GM19099 (cell line): ENCODE measurements at regions not wholly inside any gene's neighbourhood (a gene's known extent, or its start where the extent isn't known, plus 50 kb on each side); places are given as distances from the start of the nearest gene placed in this dataset.

Experiments
- POLR2A ChIP-seq: IDR thresholded peaks from 3 replicates; pipeline ENCODE4 v1.6.1; 2011; ENCODE audit warnings: low read depth; ENCODE audit not compliant: insufficient read length; ENCODE audit errors: extremely low read depth

- no peak for TF ChIP-seq POLR2A
Measured at GRCh38 chr13:79896851-79897250, 415.9 kb downstream of the NDFIP2 start.

GRCh38 chr13:79895416-79895815 is 414.5 kb downstream of the NDFIP2 start:
- no peak for TF ChIP-seq POLR2A

GRCh38 chr13:79886601-79887000 is 405.6 kb downstream of the NDFIP2 start:
- no peak for TF ChIP-seq POLR2A

- no peak for TF ChIP-seq POLR2A
Measured at GRCh38 chr13:79884890-79885289, 403.9 kb downstream of the NDFIP2 start.

GRCh38 chr13:79883216-79883615 is 402.3 kb downstream of the NDFIP2 start:
- no peak for TF ChIP-seq POLR2A

GRCh38 chr13:79880818-79881217 is 399.9 kb downstream of the NDFIP2 start:
- TF ChIP-seq POLR2A = no peak

GRCh38 chr13:79874396-79875360 is 393.7 kb downstream of the NDFIP2 start:
- TF ChIP-seq POLR2A = no peak

GRCh38 chr13:79871594-79871993 is 390.6 kb downstream of the NDFIP2 start:
- no peak for TF ChIP-seq POLR2A

- no peak for TF ChIP-seq POLR2A
Measured at GRCh38 chr13:79870766-79871165, 389.8 kb downstream of the NDFIP2 start.

GRCh38 chr13:79870123-79870522 is 389.2 kb downstream of the NDFIP2 start:
- TF ChIP-seq POLR2A = no peak

- no peak for TF ChIP-seq POLR2A
Measured at GRCh38 chr13:79869326-79869725, 388.4 kb downstream of the NDFIP2 start.

GRCh38 chr13:79867254-79867653 is 386.3 kb downstream of the NDFIP2 start:
- no peak for TF ChIP-seq POLR2A

- no peak for TF ChIP-seq POLR2A
Measured at GRCh38 chr13:79866436-79866835, 385.5 kb downstream of the NDFIP2 start.

GRCh38 chr13:79862515-79862914 is 381.6 kb downstream of the NDFIP2 start:
- TF ChIP-seq POLR2A = no peak

GRCh38 chr13:79861731-79862130 is 380.8 kb downstream of the NDFIP2 start:
- no peak for TF ChIP-seq POLR2A

- TF ChIP-seq POLR2A = no peak
Measured at GRCh38 chr13:79860791-79861190, 379.8 kb downstream of the NDFIP2 start.
